WTC11 (cell line): ENCODE measurements at regions not wholly inside any gene's neighbourhood (a gene's known extent, or its start where the extent isn't known, plus 50 kb on each side); places are given as distances from the start of the nearest gene placed in this dataset.

ENCODE experiments used
- ESRRA ChIP-seq: sonication (generic); formaldehyde crosslinking; IDR thresholded peaks from 2 replicates; pipeline ENCODE4 v1.8.1; 2022; ENCODE audit warnings: mild to moderate bottlenecking, missing genetic modification reagents, borderline replicate concordance
- JUN ChIP-seq: sonication (generic); formaldehyde crosslinking; IDR thresholded peaks from 2 replicates; pipeline ENCODE4 v1.8.0; 2023; ENCODE audit warnings: mild to moderate bottlenecking, missing genetic modification reagents
- TF ChIP-seq, protein P1 (sequence below): fragments of 200-600 bp; IDR thresholded peaks from 2 replicates; pipeline ENCODE4 v1.8.0; 2022; ENCODE audit warnings: antibody characterized with exemption
- TF ChIP-seq, protein P2 (sequence below): sonication (generic); formaldehyde crosslinking; IDR thresholded peaks from 2 replicates; pipeline ENCODE4 v1.8.0; 2022; ENCODE audit warnings: mild to moderate bottlenecking, missing genetic modification reagents

DNA sequence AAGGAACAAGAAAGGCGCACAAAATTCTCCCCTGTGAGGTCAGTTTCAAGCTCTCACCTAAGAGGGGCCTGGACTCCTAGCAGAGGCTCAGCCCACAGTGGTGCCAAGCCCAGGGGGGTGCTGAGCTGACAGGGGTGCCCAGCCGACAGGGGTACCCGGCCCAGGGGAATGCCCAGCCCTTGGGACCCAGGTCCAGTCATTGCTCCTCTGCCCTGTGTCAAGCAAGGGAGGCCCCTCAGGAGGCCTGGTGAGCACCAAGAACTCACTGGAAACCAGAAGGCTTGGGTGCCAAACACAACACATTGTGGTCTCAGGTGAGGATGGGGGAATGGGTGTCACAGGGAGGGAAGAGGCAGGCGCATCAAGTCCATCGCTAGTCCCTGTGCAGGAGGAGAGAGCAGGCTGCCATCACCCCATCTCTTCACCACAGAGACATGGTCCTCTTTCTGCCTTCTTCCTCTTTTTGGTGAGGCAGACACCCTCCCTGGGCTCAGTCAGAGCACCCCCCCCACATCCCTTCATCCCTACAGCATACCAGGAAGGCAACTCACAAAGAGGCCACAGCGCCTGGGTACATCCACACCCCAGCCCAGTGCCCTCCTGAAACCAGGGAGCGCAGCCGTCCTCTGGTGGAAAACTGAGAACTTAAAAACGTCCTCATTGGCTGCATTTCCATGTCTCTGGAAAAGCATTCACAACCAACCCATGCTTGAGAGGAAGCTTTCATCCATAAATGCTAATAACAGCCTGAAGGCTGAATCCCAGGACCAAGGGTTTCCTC lies 111.3 kb downstream of the BANF2 start:
- TF ChIP-seq, protein P1, sequence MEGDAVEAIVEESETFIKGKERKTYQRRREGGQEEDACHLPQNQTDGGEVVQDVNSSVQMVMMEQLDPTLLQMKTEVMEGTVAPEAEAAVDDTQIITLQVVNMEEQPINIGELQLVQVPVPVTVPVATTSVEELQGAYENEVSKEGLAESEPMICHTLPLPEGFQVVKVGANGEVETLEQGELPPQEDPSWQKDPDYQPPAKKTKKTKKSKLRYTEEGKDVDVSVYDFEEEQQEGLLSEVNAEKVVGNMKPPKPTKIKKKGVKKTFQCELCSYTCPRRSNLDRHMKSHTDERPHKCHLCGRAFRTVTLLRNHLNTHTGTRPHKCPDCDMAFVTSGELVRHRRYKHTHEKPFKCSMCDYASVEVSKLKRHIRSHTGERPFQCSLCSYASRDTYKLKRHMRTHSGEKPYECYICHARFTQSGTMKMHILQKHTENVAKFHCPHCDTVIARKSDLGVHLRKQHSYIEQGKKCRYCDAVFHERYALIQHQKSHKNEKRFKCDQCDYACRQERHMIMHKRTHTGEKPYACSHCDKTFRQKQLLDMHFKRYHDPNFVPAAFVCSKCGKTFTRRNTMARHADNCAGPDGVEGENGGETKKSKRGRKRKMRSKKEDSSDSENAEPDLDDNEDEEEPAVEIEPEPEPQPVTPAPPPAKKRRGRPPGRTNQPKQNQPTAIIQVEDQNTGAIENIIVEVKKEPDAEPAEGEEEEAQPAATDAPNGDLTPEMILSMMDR = no peak
- TF ChIP-seq, protein P2, sequence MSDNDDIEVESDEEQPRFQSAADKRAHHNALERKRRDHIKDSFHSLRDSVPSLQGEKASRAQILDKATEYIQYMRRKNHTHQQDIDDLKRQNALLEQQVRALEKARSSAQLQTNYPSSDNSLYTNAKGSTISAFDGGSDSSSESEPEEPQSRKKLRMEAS (CRISPR knock-in tag) = no peak
- TF ChIP-seq JUN (CRISPR knock-in tag) (no peak), ESRRA (CRISPR knock-in tag) (no peak)
